NCI-H69 (cell line): ENCODE measurements at regions not wholly inside any gene's neighbourhood (a gene's known extent, or its start where the extent isn't known, plus 50 kb on each side); places are given as distances from the start of the nearest gene placed in this dataset.

Experiments used
- DNase-seq: peaks from one replicate; lab custom pipeline; 2025; lab: John Stamatoyannopoulos, UW

- DNase-seq = no peak
Measured at GRCh38 chr2:58667137-58667774, 426.1 kb upstream of the FANCL start.

- DNase-seq = no peak
Measured at GRCh38 chr2:58666323-58666970, 425.3 kb upstream of the FANCL start.

GRCh38 chr2:58665154-58665553 is 424.0 kb upstream of the FANCL start:
- DNase-seq = no peak

- no peak for DNase-seq
Measured at GRCh38 chr2:58664523-58665151, 423.5 kb upstream of the FANCL start.

- no peak for DNase-seq
Measured at GRCh38 chr2:58660046-58660445, 418.9 kb upstream of the FANCL start.

- DNase-seq = no peak
Measured at GRCh38 chr2:58655152-58655551, 414.0 kb upstream of the FANCL start.

- no peak for DNase-seq
Measured at GRCh38 chr2:58651930-58652329, 410.8 kb upstream of the FANCL start.

- no peak for DNase-seq
Measured at GRCh38 chr2:58650781-58651180, 409.7 kb upstream of the FANCL start.

GRCh38 chr2:58649756-58650155 is 408.6 kb upstream of the FANCL start:
- DNase-seq = peak; percentile 12

- DNase-seq = peak; percentile 48
Measured at GRCh38 chr2:58645017-58645416, 403.9 kb upstream of the FANCL start.

- DNase-seq = peak; percentile 74
Measured at GRCh38 chr2:58644451-58644850, 403.3 kb upstream of the FANCL start.

- DNase-seq = no peak
Measured at GRCh38 chr2:58641001-58641400, 399.9 kb upstream of the FANCL start.

GRCh38 chr2:58640042-58640441 is 398.9 kb upstream of the FANCL start:
- no peak for DNase-seq

- no peak for DNase-seq
Measured at GRCh38 chr2:58638256-58638805, 397.2 kb upstream of the FANCL start.

- DNase-seq = peak; percentile 8
Measured at GRCh38 chr2:58636872-58637271, 395.7 kb upstream of the FANCL start.

- no peak for DNase-seq
Measured at GRCh38 chr2:58635801-58636375, 394.8 kb upstream of the FANCL start.

- DNase-seq = peak; percentile 89
Measured at GRCh38 chr2:58634653-58635370, 393.7 kb upstream of the FANCL start.

- DNase-seq = peak; percentile 5
Measured at GRCh38 chr2:58633613-58634365, 392.7 kb upstream of the FANCL start.

- DNase-seq = no peak
Measured at GRCh38 chr2:58631986-58632385, 390.9 kb upstream of the FANCL start.

- DNase-seq = no peak
Measured at GRCh38 chr2:58629545-58630119, 388.5 kb upstream of the FANCL start.

GRCh38 chr2:58620896-58621295 is 379.8 kb upstream of the FANCL start:
- DNase-seq = no peak
